Right lobe of liver (tissue), 6 donors: ENCODE measurements at regions not wholly inside any gene's neighbourhood (a gene's known extent, or its start where the extent isn't known, plus 50 kb on each side); places are given as distances from the start of the nearest gene placed in this dataset.

Experiments used
- ATAC-seq, 4 donors: fragments of 200-7000 bp; cut with Tn5 transposase; one replicate each; pipeline ENCODE4 v1.9.1; 2020; ENCODE audit warnings: mild to moderate bottlenecking in 4 of 4, moderate library complexity in 4 of 4
- DNase-seq, 3 donors: peaks; one replicate each; pipeline ENCODE4 v3.0.0-alpha.2; 2020
- H3K27ac ChIP-seq, 3 donors: fragments of 200-600 bp; one replicate each; pipeline ENCODE4 v1.8.0; 2022
- H3K27me3 ChIP-seq, 2 donors: fragments of 200-600 bp; one replicate each; pipeline ENCODE4 v1.8.0; 2022
- H3K36me3 ChIP-seq, 4 donors: fragments of 200-600 bp; sonication (generic) in 1 of 4; one replicate each; pipeline versions ENCODE4 v1.5.1 to v1.8.0; 2017 to 2022; ENCODE audit warnings: control low read depth in 1 of 4
- H3K4me1 ChIP-seq, 4 donors: fragments of 200-600 bp; sonication (generic) in 1 of 4; one replicate each; pipeline versions ENCODE4 v1.5.1 to v1.8.0; 2017 to 2022; ENCODE audit warnings: control low read depth in 1 of 4
- H3K4me3 ChIP-seq, 3 donors: fragments of 200-600 bp; one replicate each; pipeline ENCODE4 v1.8.0; 2022
- H3K9me3 ChIP-seq, 4 donors: fragments of 200-600 bp; sonication (generic) in 1 of 4; one replicate each; pipeline versions ENCODE4 v1.5.1 to v1.8.0; 2017 to 2022; ENCODE audit warnings: control low read depth in 1 of 4
- POLR2A ChIP-seq: fragments of 450-650 bp; IDR thresholded peaks from one replicate; pipeline ENCODE4 v1.6.1; 2017; ENCODE audit warnings: antibody characterized with exemption, mild to moderate bottlenecking
- WGBS: methylation state at CpG from one replicate; pipeline ENCODE4 v1.1.6; 2018; ENCODE audit warnings: low coverage, low lambda C conversion rate; ENCODE audit not compliant: insufficient coverage; ENCODE audit errors: missing lambda C conversion rate; 5-methylcytosine and 5-hydroxymethylcytosine counted together
- intact Hi-C, 2 donors: fragments of 100-400 bp; cut with DNase I; formaldehyde crosslinking; loops; one replicate each; pipeline versions ENCODE4 v1.11.2 to v1.14.1; 2022
- TF ChIP-seq, protein P1 (sequence below), 4 donors: fragments of 200-600 bp in 3 of 4; fragments of 450-650 bp in 1 of 4; IDR thresholded peaks; one replicate each; pipeline versions ENCODE4 v1.5.1 to v1.8.0; 2016 to 2022; ENCODE audit warnings: antibody characterized with exemption in 4 of 4, mild to moderate bottlenecking in 2 of 4
- donor health status: DM: no; HTN: yes; CAD: no.
- donor health status: DM: no; HTN: no; CAD: no.
- donor health status: DM: no; HTN: no; CAD: no.
- donor health status: DM: no; HTN: yes; CAD: no.
- donor health status: DM: no; HTN: yes; CAD: no.

DNA sequence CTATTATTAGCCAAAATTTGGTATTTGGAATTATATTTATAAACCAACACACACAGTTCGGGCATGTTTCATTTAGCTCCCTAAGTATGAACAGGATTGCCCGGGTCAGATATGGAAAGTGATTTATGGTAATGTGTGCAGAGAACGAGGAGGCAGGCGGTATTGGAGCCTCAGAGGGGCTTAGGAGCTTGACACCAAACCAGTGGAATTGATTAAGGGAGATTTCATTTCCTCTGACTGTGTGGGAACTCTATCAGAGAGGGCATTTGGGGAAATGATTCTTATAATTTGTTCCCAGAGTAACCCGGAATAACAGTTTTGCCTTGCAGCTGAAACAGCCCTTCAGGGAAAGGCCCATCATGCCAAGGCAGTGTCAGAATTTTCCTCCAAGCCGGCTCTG lies 115.1 kb upstream of the SPTLC3 start:
- Histone ChIP-seq H3K27ac (no peak overlapping the region), H3K4me1 (no peaks in the 10 kb centered on the region), H3K4me3 (no peak overlapping the region), H3K9me3 (no peaks in the 10 kb centered on the region), H3K36me3 (no peaks in the 10 kb centered on the region), H3K27me3 (no peaks in the 10 kb centered on the region)
- intact Hi-C loops = no loop called here
- ATAC-seq (no peak), DNase-seq (no peak)
- 59% methylated on average over 5 of the region's 6 CpGs for WGBS
- no peak for TF ChIP-seq POLR2A
- TF ChIP-seq, protein P1, sequence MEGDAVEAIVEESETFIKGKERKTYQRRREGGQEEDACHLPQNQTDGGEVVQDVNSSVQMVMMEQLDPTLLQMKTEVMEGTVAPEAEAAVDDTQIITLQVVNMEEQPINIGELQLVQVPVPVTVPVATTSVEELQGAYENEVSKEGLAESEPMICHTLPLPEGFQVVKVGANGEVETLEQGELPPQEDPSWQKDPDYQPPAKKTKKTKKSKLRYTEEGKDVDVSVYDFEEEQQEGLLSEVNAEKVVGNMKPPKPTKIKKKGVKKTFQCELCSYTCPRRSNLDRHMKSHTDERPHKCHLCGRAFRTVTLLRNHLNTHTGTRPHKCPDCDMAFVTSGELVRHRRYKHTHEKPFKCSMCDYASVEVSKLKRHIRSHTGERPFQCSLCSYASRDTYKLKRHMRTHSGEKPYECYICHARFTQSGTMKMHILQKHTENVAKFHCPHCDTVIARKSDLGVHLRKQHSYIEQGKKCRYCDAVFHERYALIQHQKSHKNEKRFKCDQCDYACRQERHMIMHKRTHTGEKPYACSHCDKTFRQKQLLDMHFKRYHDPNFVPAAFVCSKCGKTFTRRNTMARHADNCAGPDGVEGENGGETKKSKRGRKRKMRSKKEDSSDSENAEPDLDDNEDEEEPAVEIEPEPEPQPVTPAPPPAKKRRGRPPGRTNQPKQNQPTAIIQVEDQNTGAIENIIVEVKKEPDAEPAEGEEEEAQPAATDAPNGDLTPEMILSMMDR (IDR thresholded peaks at IDR 0.05) = no peak

DNA sequence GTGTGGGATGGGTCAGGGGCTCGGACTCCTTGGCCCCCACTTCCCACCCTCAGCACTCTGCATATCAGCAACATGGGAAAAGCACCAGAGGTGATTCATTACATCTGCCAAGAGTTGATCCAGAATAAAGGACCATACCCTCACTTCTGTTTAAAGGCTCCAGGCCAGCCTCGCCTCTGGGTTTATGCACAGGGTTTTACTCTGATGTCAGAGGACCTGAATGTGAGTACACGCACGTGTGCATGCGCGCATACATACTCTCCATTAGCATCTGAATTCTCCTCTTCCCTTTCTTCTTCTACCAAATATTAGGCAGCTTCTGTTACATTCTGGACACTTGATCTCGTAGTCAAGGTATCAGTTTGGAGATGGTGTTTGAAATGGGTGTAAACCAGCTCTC lies 114.7 kb upstream of the SPTLC3 start:
- 69% methylated on average over 7 of the region's 7 CpGs for WGBS
- H3K4me1 ChIP-seq = no peaks in the 10 kb centered on the region
- ATAC-seq (no peak), DNase-seq (no peak)
- H3K9me3 ChIP-seq = no peaks in the 10 kb centered on the region
- H3K4me3 ChIP-seq = no peak overlapping the region
- TF ChIP-seq, protein P1 (IDR thresholded peaks at IDR 0.05) = no peak
- TF ChIP-seq POLR2A = no peak
- intact Hi-C loops = no loop called here
- H3K27ac ChIP-seq = no peak overlapping the region
- H3K27me3 ChIP-seq = no peaks in the 10 kb centered on the region
- no peaks in the 10 kb centered on the region for H3K36me3 ChIP-seq

DNA sequence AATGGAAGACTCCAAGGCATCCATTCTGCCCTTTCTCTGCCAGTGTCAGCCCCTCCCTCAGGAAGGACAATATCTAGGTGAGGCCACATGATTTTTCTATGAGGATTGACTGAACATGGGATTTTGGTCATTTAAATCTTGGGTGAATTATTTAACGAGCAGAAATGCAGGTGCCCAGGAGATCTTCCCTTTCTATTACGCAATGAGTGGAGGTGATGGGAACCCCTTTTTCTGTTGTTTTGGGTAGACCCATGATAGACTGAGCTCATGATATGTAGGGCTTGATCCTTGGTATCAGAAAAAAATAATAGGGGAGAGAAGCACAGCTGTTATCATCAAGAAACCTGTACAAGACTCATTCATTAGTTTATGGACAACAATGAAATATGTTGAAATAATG lies 112.6 kb upstream of the SPTLC3 start:
- Histone ChIP-seq H3K36me3 (no peaks in the 10 kb centered on the region), H3K27ac (no peak overlapping the region), H3K4me3 (no peak overlapping the region), H3K27me3 (no peaks in the 10 kb centered on the region), H3K9me3 (no peaks in the 10 kb centered on the region), H3K4me1 (no peaks in the 10 kb centered on the region)
- 100% methylated on average over 2 of the region's 2 CpGs for WGBS
- ATAC-seq = no peak
- no peak for DNase-seq
- no peak for TF ChIP-seq POLR2A
- TF ChIP-seq, protein P1 (IDR thresholded peaks at IDR 0.05) = no peak
- intact Hi-C loops = no loop called here

DNA sequence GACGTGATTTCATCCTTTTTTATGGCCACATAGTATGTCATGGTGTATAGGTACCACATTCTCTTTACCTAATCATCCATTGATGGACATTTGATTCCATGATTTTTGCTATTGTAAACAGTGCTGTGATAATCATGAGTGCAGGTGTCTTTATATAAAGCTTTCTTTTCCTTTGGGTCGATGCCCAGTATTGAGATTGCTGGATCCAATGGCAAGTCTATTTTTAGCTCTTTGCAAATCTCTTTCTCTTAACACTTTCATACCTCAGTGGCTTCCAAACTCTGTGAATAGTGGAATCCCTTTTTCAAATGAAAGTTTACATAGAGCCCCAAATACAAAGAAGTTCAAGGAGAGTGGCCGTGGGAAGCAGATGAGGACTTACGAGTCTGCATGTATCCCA lies 105.8 kb upstream of the SPTLC3 start:
- 62% methylated on average over 4 of the region's 4 CpGs for WGBS

More for the DNA sequence above, 105.8 kb upstream of the SPTLC3 start:
- TF ChIP-seq POLR2A = no peak
- TF ChIP-seq, protein P1 (IDR thresholded peaks at IDR 0.05) = no peak
- ATAC-seq (no peak), DNase-seq (no peak)
- no peaks in the 10 kb centered on the region for H3K9me3 ChIP-seq
- no peak overlapping the region for H3K27ac ChIP-seq
- H3K4me3 ChIP-seq = no peak overlapping the region
- no peaks in the 10 kb centered on the region for H3K4me1 ChIP-seq
- no peaks in the 10 kb centered on the region for H3K27me3 ChIP-seq
- intact Hi-C loops = no loop called here
- H3K36me3 ChIP-seq = no peaks in the 10 kb centered on the region
